ENCODE measurements at regions not wholly inside any gene's neighbourhood (a gene's known extent, or its start where the extent isn't known, plus 50 kb on each side); places are given as distances from the start of the nearest gene placed in this dataset.

DNA sequence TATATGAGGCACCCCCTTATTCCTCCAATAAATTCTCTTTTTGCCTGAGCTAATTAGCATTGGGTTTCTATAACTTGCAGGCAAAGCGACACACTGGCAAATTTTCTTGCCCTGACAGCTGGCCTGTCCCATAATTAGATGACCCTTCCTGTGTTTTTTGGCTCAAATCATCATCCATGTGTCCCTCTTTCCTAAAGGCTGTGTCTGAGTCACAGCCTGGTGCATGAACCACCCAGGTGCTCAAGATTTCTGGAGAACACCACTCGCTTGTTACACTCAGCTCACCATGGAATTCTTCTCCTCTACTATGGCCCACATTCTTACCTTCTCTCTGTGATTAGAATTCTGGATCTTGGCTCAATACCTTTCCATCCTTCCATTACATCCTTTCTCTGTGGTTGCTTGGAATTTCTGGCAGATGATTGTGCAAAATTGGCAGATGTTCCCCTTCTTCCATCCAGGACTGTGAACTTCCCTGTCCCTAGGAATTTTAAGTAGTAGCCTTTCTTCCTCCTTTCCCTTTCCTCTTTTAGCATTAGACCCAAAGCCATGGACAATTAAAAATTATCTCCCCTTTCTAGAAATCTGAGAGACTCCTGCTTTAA is 116.0 kb upstream of the ANKRD1 start:
- no peak for DNase-seq (ENCODE audit: low read depth in 2 of 2)

- no peak for DNase-seq (ENCODE audit: low read depth in 2 of 2)
Measured at GRCh38 chr10:91038971-91039370, 118.1 kb upstream of the ANKRD1 start.

GRCh38 chr10:91040343-91040742 is 119.5 kb upstream of the ANKRD1 start:
- no peak for DNase-seq (ENCODE audit: low read depth in 2 of 2)

DNA sequence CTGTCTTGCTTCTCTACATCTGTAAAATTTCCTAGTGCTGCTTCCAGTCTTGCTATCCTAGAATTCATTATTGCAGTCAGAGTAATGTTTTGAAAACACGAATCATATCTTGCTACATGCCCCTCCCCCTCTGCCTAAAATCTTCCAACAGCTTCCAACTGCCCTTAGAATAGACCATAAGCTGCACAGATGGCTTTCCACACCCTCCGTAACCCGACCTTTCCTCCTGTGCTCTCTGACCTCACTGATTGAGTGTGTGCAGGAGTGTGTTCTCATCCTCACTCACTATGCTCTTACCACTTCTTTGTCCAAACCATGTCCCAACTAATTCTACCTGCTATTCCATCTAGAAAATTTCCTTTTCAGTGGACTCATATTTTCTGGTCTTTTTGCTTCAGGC is 121.2 kb upstream of the ANKRD1 start:
- DNase-seq (ENCODE audit: low read depth in 2 of 2): no peak

DNA sequence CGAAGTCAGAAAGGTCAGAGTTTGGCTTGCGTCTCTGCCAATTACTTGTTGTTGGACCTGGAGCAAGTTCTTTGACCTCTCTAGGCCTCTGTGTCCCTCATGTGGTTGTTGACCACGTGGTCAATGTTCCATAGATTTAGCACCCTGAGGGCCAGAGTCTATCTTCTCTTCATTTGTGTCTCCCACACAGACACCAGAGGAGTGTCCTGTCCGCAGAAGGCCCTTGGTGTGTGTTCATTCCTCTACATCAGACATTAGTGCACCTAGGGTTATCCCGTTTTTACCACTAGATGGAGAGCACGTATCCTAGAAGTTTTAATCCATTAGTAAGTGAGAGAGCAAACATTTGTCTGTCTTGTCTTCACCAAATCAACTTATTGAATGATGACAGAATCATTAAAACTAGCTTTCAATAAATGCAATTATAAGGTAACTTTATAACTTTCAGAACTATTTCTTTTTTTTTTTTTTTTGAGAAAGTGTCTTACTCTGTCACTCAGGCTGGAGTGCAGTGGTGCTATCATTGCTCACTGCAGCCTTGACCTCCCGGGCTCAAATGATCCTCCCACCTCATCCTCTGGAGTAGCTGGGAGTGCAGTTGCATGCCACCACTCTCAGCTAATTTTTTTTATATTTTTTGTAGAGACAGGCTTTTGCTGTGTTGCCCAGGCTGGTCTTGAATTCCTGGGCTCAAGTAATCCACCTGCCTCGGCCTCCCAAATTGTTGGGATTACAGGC is 122.5 kb upstream of the ANKRD1 start:
- DNase-seq (ENCODE audit: low read depth in 2 of 2): no peak

- DNase-seq (ENCODE audit: low read depth in 2 of 2): no peak
Measured at GRCh38 chr10:91046869-91047268, 126.0 kb upstream of the ANKRD1 start.

DNA sequence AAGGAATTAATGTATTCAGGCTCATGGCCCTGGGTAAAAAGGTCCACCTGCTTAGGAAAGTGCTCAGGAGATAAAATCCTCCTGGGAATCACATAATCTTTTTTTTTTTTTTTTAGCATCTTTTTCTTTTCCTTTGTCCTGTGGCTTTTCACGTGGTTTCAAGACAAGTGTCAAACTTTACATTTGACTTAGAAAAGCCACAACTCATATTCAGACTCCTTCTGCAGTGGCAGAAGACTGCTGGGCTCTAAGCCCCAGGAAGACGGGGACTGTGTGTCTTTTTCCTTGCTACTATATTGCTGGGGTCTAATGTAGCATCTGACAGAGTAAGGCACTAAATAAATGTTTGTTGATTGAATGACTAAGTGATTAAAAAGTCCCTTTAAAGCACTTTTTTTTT is 127.5 kb upstream of the ANKRD1 start:
- no peak for DNase-seq (ENCODE audit: low read depth in 2 of 2)

DNA sequence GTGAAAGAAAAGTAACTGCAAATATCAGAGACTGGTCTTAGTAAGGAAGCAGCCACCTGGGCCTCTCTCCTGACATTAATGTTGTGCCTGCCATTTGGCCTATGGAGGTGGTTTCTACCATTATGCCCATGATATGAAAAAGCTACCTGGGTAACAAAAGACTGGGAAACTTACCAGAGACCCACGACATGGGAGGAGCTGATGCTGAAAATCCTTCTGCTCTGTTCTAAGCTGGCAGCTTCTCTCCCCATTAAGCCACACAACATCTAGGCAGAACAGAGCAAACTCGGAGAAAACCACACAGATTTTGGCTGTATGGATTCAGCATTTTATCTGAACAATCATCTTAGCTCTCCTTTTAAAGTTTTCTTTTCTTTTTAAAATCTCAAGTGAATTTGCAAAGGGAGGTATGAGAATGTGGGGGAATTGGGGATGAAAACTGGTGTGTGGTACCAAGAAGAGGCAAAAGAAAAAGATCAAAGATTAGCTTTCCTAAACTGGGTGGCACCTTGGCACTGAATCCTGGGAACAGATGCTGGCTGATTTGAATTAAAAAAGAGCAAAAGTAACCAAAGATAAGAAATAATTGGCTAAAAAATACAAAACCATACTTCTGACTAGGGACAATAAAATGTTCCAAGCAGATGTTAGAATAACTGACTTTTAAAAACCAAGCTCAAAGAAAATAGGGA is 128.6 kb upstream of the ANKRD1 start:
- no peak for DNase-seq (ENCODE audit: low read depth in 2 of 2)

DNA sequence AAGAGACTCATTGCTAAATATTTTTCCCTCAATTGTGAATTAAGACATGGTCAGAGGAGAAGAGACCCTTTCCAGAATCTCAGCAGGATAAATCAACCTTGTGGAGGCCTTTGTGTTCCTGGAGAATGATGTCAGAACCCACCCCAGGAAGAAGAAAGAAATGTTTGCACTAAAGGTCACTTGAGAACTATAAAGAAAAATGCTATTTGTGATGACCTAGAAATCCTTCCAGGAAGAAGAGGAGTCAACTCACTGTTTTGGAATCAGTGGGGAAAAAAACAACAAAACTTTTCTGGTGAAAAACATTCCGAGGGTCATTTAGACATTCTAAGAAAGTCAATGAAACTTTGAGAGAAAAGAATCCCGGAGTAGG is 129.1 kb upstream of the ANKRD1 start:
- no peak for DNase-seq (ENCODE audit: low read depth in 2 of 2)

DNA sequence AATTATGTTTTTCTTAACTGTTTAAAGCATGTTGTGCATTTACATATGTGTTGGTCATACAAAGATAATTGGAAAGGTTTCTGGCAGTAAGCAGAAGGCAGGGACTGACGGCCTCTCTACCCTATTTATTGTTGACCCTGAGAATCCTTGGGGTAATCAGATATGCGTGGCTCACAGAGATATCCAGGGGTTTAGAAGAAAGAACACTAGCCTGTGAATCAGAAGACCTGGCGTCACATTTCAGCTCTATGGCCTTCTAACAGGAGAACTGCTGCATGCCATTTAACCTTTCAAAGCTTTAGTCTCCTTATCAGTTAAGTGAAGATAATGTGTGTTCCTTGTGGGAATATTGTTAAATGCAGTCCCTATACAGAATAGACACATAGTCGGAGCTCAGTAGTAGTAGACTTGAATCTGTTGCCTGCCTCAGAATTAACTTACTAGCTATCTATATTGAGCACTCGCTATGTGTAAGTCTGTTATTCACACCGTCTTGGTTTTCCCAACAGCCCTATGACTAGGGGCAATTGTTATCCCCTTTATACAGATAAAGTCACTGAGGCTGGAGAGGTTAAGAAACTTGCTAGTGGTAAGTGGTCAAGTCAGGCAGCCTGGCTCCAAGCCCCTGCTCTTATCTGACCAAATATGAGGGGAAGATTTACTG is 129.6 kb upstream of the ANKRD1 start:
- no peak for DNase-seq (ENCODE audit: low read depth in 2 of 2)

DNA sequence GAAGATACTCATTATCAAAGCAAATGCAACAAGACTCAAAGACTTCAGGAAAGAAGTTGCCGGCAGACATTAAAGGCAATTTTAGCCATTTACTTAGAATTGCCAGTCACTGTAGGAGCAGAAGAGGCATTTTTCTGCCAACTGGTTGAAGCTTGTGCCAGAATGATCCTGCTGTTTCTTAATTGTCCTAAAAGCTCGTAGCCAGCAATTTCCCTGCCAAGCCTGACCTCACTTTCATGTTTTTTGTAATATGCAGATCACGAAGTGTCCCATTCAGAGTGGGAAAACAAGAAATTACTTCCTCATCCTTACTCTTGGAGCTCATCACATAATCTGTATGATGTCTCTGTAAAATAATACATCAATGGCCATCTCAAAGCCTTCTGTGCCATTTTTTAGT is 130.9 kb upstream of the ANKRD1 start:
- DNase-seq (ENCODE audit: low read depth in 2 of 2): no peak

GRCh38 chr10:91054325-91054724 is 133.4 kb upstream of the ANKRD1 start:
- DNase-seq (ENCODE audit: low read depth in 2 of 2): no peak

GRCh38 chr10:91061187-91061586 is 140.3 kb upstream of the ANKRD1 start:
- DNase-seq (ENCODE audit: low read depth in 2 of 2): no peak

DNA sequence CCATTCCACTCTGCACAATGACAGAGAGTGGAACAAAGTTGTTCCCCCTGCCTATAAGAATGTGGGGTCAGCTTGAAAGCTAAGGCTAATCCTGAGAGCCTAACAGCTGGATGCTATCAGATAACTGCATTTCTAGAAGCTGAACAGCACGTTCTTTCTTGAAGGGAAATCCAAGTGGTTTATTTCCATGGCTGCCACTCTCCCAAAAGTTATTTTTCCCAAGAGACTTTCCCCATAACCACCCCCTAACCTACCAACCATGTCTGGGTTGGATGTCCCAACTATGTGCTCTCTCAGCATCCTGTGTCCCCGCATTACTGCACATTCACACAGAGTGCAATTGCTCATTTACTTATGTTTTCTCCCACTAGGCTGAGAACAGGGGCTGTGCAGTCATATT is 140.7 kb upstream of the ANKRD1 start:
- no peak for DNase-seq (ENCODE audit: low read depth in 2 of 2)

DNA sequence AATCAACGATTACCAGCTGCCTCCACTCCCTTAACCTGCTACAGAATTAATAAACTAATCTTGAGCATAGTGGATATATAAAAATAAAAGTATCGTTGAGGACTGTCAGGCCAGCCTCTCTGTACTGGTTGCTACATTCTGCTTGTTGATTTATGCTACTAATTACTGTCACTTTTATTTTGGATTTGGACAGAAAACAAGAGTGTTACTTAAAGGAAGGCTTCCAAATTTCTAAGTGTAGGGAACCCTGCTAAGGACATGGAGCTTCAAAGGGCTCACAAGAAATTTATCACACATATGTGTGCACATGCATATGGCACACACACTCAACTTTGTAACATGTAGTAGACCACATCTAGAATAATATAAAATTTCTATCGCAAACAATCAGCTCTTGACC is 141.2 kb upstream of the ANKRD1 start:
- no peak for DNase-seq (ENCODE audit: low read depth in 2 of 2)

DNA sequence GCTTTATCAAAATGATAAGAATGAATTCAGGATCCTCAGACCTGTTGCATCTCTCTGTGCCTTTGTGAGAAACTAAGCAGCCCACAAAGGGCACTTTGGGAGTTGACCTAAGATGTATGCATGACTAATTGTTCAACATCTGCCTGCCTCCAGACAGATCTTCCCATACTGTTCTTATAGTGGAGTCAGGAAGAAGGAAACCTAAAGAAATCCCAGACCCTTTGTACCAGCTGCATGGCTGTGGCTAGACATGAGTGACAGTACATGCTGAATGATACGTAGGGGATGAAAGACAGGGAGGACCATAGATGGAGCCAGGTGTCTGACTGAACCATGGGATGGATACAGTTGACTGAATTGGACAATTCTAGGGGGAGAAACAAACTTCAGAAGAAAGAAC is 148.7 kb upstream of the PCGF5 start:
- DNase-seq (ENCODE audit: low read depth in 2 of 2): no peak

DNA sequence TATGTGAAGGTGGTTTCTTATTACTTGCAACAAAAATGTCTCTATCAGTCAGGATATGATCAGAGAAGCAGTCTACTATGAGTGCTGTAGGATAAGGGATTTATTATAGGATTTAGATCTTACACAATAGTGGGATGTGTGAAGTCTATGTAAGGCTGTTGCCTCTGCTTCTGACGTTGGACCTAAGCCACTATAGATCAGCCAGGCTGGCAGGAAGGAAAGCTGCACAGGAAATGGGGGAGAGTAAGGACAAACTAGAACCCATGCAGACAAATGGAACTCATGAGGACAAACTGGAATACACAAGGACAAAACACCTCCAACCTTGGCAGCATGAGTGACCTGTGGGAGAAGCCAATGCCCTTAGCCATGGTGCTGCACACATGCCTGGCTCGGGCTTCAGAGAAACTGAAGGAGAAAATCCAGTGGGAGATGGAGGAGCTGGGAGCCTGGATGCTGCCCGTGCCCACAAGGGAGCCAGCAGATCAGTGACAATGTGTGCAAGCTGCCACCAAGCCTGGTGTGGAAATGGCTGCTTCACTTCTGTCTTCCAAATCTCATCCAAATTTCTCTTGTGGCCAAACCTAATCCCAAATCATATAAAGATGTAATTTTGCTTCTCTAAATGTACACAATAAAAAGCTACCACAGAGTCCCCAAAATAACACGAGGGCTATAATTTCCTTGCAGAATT is 147.0 kb upstream of the PCGF5 start:
- DNase-seq (ENCODE audit: low read depth in 2 of 2): no peak

- no peak for DNase-seq (ENCODE audit: low read depth in 2 of 2)
Measured at GRCh38 chr10:91076991-91077548, 143.4 kb upstream of the PCGF5 start.

DNA sequence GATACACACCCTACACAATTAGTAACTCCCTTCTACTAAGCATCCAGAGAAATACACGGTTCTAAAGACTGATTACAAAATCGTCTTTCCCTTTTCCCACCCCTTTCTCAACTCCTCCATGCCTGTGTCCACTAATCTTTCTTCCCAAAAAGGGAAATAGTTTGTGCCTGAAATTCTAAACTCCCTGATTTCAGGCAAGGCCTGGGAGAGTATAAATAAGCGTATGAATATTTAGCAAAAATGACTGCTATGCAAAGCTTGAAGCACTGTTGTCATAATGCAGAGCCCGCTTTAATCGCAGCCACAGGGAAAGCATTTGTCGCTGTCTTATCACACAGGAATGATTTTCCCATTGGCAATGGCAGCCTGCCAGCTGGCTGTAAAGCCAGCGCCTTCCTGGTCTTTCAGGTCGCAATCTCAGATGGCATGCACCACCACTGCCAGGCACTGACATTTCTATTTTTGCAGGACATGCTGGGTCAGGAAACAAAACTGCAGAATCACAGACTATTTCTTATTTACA is 142.9 kb upstream of the PCGF5 start:
- no peak for DNase-seq (ENCODE audit: low read depth in 2 of 2)

GRCh38 chr10:91080776-91081175 is 139.7 kb upstream of the PCGF5 start:
- DNase-seq (ENCODE audit: low read depth in 2 of 2): no peak

DNA sequence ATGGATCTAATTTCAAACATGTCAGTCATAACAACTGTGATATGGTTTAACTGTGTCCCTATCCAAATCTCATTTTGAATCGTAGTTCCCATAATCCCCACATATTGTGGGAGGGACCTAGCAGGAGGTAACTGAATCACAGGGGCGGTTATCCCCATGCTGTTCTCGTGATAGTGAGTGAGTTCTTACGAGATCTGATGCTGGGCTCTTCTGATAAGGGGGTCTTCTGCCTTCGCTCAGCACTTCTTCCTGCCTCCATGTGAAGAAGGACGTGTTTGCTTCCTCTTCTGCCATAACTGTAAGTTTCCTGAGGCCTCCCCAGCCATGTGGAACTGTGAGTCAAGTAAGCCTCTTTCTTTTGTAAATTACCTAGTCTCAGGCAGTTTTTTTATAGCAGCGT is 138.0 kb upstream of the PCGF5 start:
- no peak for DNase-seq (ENCODE audit: low read depth in 2 of 2)
